ENCODE measurements at regions not wholly inside any gene's neighbourhood (a gene's known extent, or its start where the extent isn't known, plus 50 kb on each side); places are given as distances from the start of the nearest gene placed in this dataset.
"Not testable (repeated sequence)": the region's sequence is repeated elsewhere in the genome, so short reads cannot be mapped to it uniquely, and the experiment has no call there.

DNA sequence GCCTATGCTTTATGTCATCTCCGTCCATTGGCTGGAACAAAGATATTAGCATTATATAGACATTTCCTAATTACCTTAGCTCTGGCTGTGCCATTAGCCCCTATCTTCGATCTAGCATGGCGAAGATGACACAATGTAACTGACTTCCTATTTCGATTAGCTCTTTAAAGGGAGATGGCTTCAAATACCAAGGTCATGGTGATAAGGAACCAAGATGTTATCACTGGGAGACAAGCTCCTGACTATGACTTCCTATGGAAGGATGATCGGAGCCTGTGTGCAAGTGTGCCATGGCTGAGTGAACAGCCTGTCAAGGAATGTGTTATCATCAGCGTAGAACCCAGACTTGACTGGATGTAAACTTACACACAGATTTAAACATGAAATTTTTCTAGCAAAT lies 602.1 kb downstream of the PSAT1 start:
- DNase-seq (ENCODE audit: low read depth in 2 of 2, low spot score in 1 of 2) = no peak

GRCh38 chr9:78900500-78900899 lies 603.6 kb downstream of the PSAT1 start:
- DNase-seq (ENCODE audit: low read depth in 2 of 2, low spot score in 1 of 2) = no peak

DNA sequence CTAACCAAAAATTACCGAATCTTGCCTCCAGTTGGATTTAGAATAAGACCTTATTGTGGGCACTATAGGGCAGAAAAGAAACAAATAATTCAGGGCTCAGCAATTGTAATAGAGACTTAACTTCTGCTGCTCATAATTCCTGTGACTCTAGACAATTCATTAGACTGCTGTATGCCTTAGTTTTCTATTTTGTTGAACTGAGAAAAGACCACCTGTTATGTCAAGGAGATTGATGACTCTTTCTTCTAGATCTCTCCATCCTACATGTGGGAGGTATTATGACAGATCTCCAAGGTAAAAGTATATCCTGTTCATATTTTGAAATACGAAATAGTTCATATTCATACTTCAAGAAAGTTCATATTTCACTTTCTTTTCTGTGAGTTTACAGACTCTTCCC lies 605.1 kb downstream of the PSAT1 start:
- no peak for DNase-seq (ENCODE audit: low read depth in 2 of 2, low spot score in 1 of 2)

- DNase-seq (ENCODE audit: low read depth in 2 of 2, low spot score in 1 of 2) = no peak
These were observed 606.7 kb downstream of the PSAT1 start for GRCh38 chr9:78903581-78903980.

DNA sequence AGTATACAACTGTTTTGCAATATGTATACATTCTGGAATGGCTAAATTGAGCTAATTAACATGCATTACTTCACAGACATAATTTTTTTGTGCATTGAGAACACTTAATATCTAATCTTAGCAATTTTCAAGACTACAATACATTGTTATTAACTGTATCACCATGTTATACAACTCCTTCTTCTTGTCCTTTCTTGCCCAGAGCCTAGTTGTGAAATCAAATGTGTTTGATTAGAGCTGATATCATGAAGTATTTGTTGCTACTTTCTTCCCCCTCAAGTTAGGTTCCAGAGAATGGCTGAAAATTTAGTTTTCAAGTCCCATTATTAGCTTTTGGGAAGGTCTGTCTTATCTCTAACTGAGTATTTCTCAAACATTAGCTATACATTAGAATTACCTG lies 607.8 kb downstream of the PSAT1 start:
- no peak for DNase-seq (ENCODE audit: low read depth in 2 of 2, low spot score in 1 of 2)

DNA sequence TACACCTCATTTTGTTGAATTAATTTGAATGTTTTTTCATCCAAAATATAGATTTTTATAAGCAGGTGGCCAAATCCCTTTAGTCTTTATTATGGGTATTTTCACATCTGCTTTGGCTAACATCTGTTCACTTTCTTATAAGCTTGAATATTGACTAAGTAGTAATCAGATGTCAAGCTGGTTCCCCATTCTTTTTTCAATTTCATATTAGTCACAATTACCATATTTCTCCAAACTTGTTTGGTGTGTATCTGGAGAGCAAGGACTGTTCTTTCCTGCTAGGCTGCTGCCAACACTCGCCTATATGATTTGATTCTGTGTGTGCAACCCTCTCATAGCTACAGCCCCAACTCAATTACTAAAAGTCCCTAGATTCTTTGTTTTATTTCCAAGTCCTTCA lies 608.5 kb downstream of the PSAT1 start:
- DNase-seq (ENCODE audit: low read depth in 2 of 2, low spot score in 1 of 2) = no peak

DNA sequence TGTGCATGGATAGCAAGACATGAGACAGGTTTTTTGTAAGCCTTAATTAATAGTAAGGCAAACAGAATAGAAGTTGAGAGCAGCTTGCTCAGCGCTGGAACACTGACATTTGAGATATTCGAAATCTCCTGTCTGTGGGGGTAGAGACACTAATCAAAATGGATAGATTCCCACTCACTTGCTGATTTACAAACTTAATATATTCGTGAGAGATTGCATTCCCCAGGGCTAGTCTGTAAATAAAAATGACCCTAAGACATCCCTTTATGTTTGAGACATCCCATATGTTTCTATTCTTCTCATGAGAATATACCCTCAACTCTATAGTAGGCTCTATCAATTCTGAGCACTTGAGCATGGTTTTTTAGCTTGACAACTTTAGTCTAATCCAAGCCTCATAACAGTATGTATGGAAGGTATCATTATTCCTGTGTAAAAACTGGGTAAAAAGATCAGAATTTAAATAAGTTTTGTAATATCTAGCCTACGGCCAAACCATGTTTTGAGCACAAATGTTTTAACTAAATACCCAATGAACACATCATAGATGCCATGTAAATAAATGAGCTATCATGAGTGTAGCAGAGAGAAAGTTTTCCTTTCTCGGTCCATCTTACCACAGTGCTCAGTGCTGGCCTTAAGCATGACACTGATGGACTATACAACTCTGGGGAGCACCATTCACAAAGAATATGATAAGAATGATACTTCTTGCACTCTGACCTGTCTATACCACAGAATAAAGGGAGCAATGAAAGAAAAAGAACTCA lies 609.2 kb downstream of the PSAT1 start:
- no peak for DNase-seq (ENCODE audit: low read depth in 2 of 2, low spot score in 1 of 2)

- no peak for DNase-seq (ENCODE audit: low read depth in 2 of 2, low spot score in 1 of 2)
These were observed 612.6 kb downstream of the PSAT1 start for GRCh38 chr9:78909566-78909965.

DNA sequence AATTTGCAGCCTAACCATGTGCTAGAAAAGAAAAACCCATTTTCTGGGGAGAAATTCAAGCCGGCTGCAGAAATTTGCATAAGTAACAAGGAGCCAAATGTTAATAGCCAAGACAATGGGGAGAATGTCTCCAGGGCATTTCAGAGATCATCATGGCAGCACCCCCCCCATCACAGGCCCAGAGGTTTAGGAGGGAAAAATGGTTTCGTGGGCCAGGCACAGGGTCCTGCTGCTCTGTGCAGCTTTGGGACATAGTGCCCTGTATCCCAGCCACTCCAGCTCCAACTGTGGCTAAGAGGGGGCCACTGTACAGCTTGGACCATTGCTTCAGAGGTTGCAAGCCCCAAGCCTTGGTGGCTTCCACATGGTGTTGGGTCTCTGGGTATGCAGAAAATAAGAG lies 620.0 kb downstream of the PSAT1 start:
- DNase-seq (ENCODE audit: low read depth in 2 of 2, low spot score in 1 of 2) = not testable (repeated sequence)

- DNase-seq (ENCODE audit: low read depth in 2 of 2, low spot score in 1 of 2) = no peak
These were observed 622.1 kb downstream of the PSAT1 start for GRCh38 chr9:78918976-78919375.

DNA sequence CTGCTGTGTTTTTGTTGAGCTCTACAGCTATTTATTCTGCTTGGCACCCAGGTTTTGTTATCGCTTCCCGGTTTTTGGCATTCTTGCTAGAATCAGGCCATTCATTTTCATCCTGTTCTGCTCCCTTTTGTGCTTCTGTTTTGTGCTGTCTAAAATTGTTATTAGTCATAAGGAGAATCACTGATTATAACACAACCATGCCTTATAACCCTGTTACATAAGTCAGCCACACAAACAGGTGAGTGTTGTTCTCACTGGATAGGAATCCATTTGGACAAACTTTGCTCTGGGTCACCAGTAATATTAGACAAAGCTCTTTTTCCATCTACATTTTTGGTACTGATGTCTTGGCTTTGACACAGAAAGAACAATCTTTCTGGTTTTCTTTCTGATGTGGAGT lies 622.8 kb downstream of the PSAT1 start:
- DNase-seq (ENCODE audit: low read depth in 2 of 2, low spot score in 1 of 2) = no peak

DNA sequence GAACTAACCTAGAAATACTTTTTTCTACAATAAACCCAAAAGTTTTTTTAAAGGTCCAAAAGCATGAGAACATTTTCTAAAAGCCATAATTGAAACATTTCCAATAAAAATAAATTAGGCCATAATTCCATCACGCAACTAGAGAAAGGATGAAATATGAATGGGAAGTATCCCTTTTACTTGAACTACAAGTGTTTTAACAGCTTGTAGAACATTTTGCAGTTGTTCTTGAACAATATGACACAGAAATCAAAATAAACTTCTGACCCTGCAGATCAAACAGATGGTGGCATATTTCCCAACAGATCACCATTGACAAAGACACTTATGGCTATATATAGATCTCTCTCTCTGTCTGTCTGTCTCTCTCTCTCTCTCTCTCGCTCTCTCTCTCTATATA lies 624.4 kb downstream of the PSAT1 start:
- no peak for DNase-seq (ENCODE audit: low read depth in 2 of 2, low spot score in 1 of 2)

GRCh38 chr9:78923966-78924659 lies 627.2 kb downstream of the PSAT1 start:
- DNase-seq (ENCODE audit: low read depth in 2 of 2, low spot score in 1 of 2) = no peak

GRCh38 chr9:78927099-78927940 lies 630.4 kb downstream of the PSAT1 start:
- no peak for DNase-seq (ENCODE audit: low read depth in 2 of 2, low spot score in 1 of 2)

DNA sequence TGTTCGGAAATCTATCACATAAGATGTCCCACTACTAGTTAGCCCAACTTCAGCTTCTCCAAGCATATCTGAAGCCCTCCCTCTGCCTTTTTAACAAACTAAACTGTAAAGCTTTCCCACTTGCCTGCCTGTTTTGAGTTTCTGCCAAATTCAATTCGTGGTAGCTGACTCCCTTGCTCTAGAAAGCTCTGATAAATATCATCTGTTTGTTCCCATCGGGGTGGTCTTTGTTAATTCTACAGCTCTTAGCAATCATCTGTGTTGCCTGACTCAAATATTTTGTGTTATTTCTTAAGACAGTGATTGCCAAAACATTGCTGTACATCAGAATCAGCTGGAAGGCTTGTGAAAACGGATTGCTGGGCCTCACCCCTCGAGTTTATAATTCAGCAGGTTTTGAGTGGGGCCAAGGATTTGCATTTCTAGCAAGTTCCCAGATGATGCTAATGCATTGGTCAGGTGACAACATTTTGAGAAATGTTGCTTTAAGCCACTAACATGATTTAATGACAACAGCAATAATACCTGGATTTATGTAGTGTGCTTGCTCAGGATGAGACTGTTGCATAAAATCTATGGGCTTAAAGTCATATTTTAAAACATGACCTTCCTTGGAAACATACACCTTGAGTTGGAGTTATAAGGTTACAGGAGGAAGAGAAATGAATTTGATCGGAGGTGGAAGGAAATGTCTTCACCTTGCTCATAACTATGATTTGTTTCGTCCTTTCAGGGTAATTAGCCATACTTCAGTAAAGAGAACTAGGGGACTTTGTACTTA lies 631.9 kb downstream of the PSAT1 start:
- no peak for DNase-seq (ENCODE audit: low read depth in 2 of 2, low spot score in 1 of 2)

GRCh38 chr9:78930281-78930680 lies 633.4 kb downstream of the PSAT1 start:
- no peak for DNase-seq (ENCODE audit: low read depth in 2 of 2, low spot score in 1 of 2)

DNA sequence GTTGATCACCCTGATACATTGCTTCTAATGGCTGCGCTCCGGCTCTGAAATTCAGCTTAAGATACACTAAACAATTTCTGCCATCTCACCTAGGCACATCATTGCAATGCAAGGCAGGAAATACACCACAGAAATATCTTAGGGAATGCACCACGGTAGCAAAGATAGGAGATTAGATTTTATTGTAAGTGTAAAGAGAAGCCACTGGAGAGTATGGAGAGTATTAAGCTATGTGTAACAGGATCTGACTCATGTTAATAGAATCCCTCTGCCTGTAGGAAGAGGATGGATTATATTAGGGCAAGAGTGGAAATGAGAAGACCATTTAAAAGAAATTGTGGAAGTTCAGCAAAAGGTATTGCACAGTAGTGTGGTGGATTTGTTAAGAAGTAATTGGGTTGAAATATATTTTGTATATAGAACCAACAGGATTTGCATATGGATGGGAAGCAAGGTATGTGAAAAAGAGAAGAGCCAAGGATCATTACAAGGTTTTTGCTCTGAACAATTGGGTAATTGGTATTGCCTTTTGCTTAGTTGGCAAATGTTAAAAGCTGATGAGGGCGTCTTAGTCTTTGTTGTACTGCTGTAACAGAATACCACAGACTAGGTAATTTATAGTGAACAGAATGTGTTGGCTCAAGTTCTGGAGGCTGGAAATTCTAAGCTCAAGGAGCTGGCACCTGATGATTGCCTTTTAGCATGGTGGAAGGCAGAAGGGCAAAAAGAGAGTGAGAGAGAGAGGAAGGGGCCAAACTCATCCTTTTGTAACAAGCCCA lies 636.1 kb downstream of the PSAT1 start:
- DNase-seq (ENCODE audit: low read depth in 2 of 2, low spot score in 1 of 2) = no peak

DNA sequence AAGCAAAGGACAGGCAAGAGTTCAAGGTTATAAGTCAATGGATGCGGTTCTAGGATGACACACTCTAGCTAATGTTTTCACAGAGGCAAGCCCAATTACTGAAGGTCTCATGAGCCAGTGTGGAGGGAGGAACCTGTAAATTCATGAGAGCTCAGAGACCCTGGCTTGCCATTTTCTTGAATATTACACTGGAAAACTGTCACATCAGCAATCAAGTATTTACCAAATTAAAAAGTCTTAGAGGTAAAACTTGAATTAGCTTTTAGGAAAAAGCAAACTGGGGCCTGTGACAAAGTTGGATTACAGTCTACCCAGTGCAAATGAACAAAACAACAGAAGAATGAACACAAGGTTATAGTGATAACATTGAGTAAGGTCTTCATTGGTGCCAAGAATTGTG lies 636.9 kb upstream of the TLE4 start:
- DNase-seq (ENCODE audit: low read depth in 2 of 2, low spot score in 1 of 2) = no peak

DNA sequence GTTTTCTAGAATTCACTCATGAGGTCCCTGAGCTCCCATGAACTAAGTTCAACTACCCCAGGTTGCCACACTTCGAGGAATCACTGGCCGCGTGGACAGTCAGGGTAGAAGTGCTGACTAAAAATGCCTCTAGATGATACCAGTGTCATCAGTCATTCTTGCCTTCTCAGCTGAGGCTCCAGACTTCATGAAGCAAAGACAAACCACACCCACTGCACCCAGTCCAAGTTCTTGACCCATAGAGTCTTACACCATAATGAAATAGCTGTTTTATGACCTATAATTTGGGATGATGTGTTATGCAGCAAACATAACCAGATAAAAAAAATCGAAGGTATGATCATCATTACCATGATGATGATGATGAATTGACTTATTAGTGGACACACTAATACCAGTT lies 632.9 kb upstream of the TLE4 start:
- no peak for DNase-seq (ENCODE audit: low read depth in 2 of 2, low spot score in 1 of 2)

- no peak for DNase-seq (ENCODE audit: low read depth in 2 of 2, low spot score in 1 of 2)
These were observed 632.3 kb upstream of the TLE4 start for GRCh38 chr9:78939311-78940065.
